ENCODE measurements at regions not wholly inside any gene's neighbourhood (a gene's known extent, or its start where the extent isn't known, plus 50 kb on each side); places are given as distances from the start of the nearest gene placed in this dataset.

- WGBS, result 59% methylated on average over 3 of the region's 3 CpGs
- Histone ChIP-seq H3K9me3 (ENCODE audit: control insufficient read depth in 4 of 4, low read length in 3 of 4) (no peaks in the 10 kb centered on the region), H3K27me3 (ENCODE audit: control insufficient read depth in 4 of 4, insufficient read depth in 4 of 4, low read length in 3 of 4) (peaks cover 0 to 2% (median 0%) of the 10 kb centered on the region in 4 donors), H3K36me3 (ENCODE audit: control insufficient read depth in 4 of 4, insufficient read depth in 3 of 4, low read depth in 1 of 4, low read length in 3 of 4) (no peaks in the 10 kb centered on the region), H3K9ac (ENCODE audit: low read depth in 1 of 2, low read length in 2 of 2) (no peak overlapping the region), H3K4me1 (ENCODE audit: control insufficient read depth in 4 of 4, insufficient read depth in 4 of 4, low read length in 3 of 4) (no peaks in the 10 kb centered on the region), H3K27ac (ENCODE audit: low read depth in 1 of 2, low read length in 2 of 2) (no peak overlapping the region), H3K4me3 (ENCODE audit: low read depth in 1 of 3, low read length in 3 of 3) (no peak overlapping the region)
- TF ChIP-seq CTCF (IDR thresholded peaks at IDR 0.05; ENCODE audit: low read depth, low read length, missing input control), result no peak
- no peak for TF ChIP-seq NR2F2 (IDR thresholded peaks at IDR 0.05)
- TF ChIP-seq FOXA1 (IDR thresholded peaks at IDR 0.05), result no peak
- TF ChIP-seq JUND (IDR thresholded peaks at IDR 0.05), result no peak
- no peak for TF ChIP-seq MAX (IDR thresholded peaks at IDR 0.05)
- no peak for TF ChIP-seq GABPA (IDR thresholded peaks at IDR 0.05 in 1 of 2, conservative IDR thresholded peaks at IDR 0.05 in 1 of 2)
- no peak for TF ChIP-seq HNF4A (conservative IDR thresholded peaks at IDR 0.05)
- no peak for TF ChIP-seq ATF3 (IDR thresholded peaks at IDR 0.05)
- no peak for TF ChIP-seq TAF1 (conservative IDR thresholded peaks at IDR 0.05)
- TF ChIP-seq RAD21 (IDR thresholded peaks at IDR 0.05), result no peak
- no peak for TF ChIP-seq RXRA (IDR thresholded peaks at IDR 0.05)
- TF ChIP-seq YY1 (IDR thresholded peaks at IDR 0.05), result no peak
- TF ChIP-seq ZBTB33 (IDR thresholded peaks at IDR 0.05), result no peak
- TF ChIP-seq SP1 (IDR thresholded peaks at IDR 0.05), result no peak
- TF ChIP-seq, protein P1, sequence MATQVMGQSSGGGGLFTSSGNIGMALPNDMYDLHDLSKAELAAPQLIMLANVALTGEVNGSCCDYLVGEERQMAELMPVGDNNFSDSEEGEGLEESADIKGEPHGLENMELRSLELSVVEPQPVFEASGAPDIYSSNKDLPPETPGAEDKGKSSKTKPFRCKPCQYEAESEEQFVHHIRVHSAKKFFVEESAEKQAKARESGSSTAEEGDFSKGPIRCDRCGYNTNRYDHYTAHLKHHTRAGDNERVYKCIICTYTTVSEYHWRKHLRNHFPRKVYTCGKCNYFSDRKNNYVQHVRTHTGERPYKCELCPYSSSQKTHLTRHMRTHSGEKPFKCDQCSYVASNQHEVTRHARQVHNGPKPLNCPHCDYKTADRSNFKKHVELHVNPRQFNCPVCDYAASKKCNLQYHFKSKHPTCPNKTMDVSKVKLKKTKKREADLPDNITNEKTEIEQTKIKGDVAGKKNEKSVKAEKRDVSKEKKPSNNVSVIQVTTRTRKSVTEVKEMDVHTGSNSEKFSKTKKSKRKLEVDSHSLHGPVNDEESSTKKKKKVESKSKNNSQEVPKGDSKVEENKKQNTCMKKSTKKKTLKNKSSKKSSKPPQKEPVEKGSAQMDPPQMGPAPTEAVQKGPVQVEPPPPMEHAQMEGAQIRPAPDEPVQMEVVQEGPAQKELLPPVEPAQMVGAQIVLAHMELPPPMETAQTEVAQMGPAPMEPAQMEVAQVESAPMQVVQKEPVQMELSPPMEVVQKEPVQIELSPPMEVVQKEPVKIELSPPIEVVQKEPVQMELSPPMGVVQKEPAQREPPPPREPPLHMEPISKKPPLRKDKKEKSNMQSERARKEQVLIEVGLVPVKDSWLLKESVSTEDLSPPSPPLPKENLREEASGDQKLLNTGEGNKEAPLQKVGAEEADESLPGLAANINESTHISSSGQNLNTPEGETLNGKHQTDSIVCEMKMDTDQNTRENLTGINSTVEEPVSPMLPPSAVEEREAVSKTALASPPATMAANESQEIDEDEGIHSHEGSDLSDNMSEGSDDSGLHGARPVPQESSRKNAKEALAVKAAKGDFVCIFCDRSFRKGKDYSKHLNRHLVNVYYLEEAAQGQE (IDR thresholded peaks at IDR 0.05), result no peak
- no peak for TF ChIP-seq HNF4G (IDR thresholded peaks at IDR 0.05)
- TF ChIP-seq EGR1 (IDR thresholded peaks at IDR 0.05; ENCODE audit: low read depth in 2 of 2), result no peak
- no peak for DNase-seq (ENCODE audit: low spot score)
These were observed 97.9 kb upstream of the TENM4 start for GRCh38 chr11:79538775-79539174.

Data from liver (tissue), 8 donors.